Inflammatory macrophage (primary cell): ENCODE measurements at regions not wholly inside any gene's neighbourhood (a gene's known extent, or its start where the extent isn't known, plus 50 kb on each side); places are given as distances from the start of the nearest gene placed in this dataset.

Source experiments
- DNase-seq, 2 donors: peaks; one replicate each; pipeline ENCODE4 v3.0.0-alpha.2; 2020 to 2022

DNA sequence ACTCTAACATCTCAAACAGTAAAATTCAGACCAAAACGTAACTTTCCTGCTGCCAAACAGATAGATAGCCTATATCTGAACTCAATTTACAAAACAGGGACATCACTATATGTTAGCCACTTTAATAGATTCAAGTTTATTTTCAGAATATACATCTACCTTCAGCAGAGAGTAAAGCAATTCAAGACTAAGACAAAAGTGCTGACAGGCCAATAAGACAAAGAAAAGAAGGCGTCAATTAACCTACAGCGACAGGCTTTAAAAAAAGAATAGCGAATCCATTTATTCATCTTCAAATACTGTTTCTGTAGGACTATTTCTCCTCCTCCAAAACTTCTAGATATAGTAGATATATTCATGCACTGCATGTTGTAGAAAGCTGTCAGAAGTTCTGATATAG lies 333.0 kb downstream of the GRB14 start:
- DNase-seq = no peak

DNA sequence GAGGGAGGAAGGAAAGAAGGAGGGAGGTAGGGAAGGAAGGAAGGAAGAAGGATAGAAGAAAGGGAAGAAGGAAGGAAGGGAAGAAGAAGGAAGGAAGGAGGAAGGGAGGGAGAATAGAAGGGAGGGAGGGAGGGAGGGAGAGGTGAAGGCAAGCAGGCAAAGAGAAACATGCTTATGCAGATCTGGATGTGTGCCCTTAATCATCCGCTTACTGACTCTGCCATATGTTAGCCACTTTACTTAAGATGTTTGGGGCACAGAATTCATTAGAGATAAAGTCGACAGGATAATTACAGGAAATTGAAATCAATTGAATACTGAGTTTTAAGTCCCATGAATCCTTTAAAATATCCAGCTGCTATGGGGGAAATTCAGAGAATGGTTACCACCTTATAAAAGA lies 334.2 kb downstream of the GRB14 start:
- DNase-seq = no peak

DNA sequence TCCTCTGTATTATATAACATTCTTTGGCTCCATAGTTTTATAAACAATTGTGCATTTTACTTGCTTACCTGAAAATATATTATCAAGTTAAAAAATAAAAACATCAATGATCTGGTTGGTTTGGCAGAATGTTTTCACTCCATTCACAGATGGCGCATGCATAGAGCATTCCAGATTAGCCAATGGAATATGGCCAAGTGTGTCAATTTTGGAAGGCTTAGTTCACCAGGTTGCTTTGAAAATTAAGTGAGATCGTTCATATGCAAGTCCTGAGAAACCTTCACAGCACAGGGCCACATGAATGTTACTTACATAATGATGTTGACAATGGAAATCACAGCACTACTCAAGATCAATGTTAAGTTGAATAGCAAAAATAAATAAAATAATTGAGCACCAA lies 335.7 kb downstream of the GRB14 start:
- no peak for DNase-seq

DNA sequence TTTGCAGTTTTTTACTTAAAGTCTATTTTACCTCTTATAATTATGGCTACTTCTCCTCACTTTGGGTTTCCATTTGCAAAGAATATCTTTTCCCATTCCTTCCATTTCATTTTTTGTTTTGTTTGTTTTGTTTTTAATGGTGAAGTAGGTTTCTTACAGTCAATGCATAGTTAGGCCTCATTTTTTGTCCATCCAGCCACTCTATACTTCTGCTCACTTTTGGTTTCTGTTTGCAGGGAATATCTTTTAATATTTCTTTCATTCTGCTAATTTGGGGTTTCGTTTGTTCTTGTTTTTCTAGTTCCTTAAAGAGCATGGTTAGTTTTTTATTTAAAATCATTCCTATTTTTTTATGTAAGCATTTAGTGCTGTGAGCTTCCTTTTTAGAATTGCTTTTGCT lies 339.4 kb downstream of the GRB14 start:
- DNase-seq = no peak

GRCh38 chr2:164275659-164276058 lies 345.6 kb downstream of the GRB14 start:
- DNase-seq = no peak

- no peak for DNase-seq
Measured at GRCh38 chr2:164260506-164260905, 360.8 kb downstream of the GRB14 start.

- DNase-seq = no peak
Measured at GRCh38 chr2:164257742-164258141, 363.5 kb downstream of the GRB14 start.

- no peak for DNase-seq
Measured at GRCh38 chr2:164252568-164253287, 368.6 kb downstream of the GRB14 start.

- DNase-seq = no peak
Measured at GRCh38 chr2:164243315-164243714, 378.0 kb downstream of the GRB14 start.

DNA sequence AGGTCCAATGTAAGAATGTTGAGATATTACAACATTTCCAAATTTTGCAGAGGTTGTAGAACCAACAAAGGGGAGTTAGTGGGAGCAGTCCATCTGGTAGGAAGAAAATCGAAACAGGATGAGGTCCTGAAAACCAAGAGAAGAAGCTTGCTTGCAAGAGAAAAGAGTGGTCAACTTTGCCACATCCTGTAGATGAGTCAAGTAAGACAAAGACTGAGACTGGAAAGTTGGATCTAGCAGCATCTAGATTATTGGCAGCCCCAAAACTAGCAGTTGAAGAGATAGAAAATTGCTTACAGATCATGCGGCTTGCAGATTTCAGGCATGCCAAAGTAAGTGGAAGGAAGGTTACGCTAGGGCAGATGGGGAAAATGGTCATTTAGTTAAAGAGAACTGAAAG lies 378.9 kb downstream of the GRB14 start:
- DNase-seq = no peak

- DNase-seq = no peak
Measured at GRCh38 chr2:164234074-164234473, 387.2 kb downstream of the GRB14 start.

GRCh38 chr2:164224007-164224406 lies 397.3 kb downstream of the GRB14 start:
- no peak for DNase-seq

GRCh38 chr2:164221473-164221872 lies 399.8 kb downstream of the GRB14 start:
- no peak for DNase-seq

GRCh38 chr2:164220265-164220664 lies 401.0 kb downstream of the GRB14 start:
- no peak for DNase-seq

- DNase-seq = no peak
Measured at GRCh38 chr2:164213916-164214315, 407.4 kb downstream of the GRB14 start.

DNA sequence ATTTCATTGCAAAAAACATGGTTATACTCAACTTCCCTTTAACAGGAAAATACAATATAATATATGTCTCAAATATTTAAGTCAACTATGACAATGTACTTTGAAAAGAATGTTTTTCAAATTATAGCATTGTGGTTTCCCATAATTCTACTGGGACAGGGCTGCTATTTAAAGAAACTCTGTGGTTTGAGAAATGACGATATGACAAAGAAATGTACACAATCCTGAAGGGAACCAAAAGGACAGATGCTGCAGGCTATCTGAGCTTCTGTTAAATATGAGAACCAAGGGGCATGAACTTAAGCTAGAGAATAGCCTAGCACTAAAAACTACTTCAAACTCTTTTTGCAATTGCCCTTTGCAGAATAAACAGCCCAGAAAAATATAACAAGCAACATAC lies 415.9 kb downstream of the GRB14 start:
- no peak for DNase-seq

GRCh38 chr2:164203131-164203530 lies 418.2 kb downstream of the GRB14 start:
- no peak for DNase-seq

DNA sequence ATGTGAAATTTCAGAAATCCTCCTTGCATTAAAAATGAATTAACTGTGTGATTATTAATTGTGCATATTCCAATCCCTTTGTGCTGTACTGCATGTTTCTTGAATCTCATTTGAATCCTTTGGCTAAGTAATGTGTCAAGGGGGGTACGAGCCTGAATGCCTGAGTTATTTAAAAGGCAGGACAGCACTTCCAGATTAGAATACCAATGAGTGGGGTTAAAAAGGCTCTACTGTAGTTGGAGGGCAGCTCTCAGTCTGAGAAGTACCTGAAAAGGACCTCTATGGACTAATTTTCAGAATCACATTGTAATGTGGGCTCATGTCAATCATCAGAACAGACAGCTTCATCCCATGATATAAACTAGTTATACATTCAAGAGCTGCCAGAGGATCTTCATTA lies 423.0 kb downstream of the GRB14 start:
- DNase-seq = no peak

- no peak for DNase-seq
Measured at GRCh38 chr2:164190700-164191099, 430.6 kb downstream of the GRB14 start.

DNA sequence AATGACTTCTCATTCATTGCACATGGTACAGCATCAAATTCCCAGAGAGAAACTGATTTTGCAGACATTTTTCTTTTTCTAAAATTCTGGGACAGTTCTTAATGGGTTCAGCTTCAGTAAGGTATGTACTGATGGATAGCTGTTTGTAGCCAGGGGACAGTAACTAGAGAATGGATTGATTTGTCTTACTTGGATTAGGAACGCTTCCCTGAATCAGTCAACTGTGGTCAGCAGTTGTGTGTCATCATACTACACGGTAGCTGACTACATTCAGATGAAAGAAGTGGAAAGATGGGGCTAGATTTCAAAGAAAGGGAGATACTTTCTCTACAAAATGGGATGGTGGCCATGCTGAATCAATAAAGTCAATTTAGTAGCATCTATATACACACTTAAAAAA lies 431.4 kb downstream of the GRB14 start:
- no peak for DNase-seq

DNA sequence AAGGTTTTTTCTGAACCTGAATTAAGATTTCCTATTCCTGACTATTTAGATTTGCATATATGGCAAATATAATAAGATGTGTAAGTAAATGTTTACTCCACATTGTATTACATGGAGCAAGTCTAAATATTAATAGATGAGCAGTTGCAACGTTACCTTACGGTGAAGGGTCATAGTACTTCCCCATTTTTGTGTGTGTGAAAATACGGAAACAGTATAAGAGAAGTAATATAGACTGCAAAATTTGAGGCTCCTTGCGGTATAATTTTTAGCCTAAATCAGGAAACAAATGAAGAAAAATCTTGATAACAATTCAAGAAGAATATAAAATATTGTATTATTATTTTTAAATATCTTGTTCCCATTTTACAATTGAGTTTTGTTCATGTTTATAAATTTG lies 434.2 kb downstream of the GRB14 start:
- no peak for DNase-seq

DNA sequence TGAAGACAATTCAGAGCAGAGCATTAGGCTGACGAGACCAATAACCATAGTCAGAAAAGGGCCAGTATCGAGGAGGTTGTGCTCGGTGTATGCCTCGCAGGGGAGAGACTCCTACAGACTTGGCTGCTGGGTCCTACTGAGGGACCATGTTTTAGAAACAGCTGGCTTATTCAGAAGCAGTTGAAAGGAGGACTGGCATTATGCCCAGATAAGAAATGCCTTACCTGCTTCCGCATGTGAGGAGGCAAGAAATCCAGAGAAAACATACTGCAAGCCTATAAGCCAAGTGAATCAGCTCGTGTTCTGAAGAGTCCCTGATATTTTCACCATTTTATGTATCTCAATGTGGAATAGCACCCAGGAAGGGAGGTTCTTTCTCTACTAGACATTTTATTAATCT lies 434.7 kb downstream of the GRB14 start:
- DNase-seq = no peak

DNA sequence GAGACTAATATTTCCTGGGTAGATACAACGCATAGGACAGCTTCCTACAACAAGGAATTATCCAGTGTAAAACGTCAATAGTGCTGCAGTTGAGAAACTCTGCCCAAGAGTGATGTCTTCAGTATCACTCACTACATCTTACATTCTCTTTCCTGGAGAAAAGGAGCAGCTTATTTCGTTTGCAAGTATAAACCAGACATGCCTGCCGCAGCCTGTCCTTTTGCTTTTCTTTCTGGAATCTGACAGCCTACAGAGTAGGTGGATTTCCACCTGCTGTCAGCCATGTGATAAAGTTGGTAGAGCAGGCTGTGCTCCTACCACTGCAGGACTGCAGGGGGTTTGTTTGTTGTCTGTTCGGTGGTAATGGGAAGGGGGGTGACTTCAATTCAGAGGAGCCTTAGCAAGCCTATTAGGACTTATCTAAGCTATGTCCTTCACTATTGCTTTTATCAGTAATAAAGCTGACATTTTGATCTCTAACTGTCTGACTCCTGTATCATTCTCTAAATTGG lies 439.1 kb downstream of the GRB14 start:
- no peak for DNase-seq

GRCh38 chr2:164178835-164179465 lies 442.3 kb downstream of the GRB14 start:
- DNase-seq = no peak

- DNase-seq = no peak
Measured at GRCh38 chr2:164164602-164165001, 428.8 kb upstream of the FIGN start.
